Large intestine (tissue), 3 donors: ENCODE measurements at regions not wholly inside any gene's neighbourhood (a gene's known extent, or its start where the extent isn't known, plus 50 kb on each side); places are given as distances from the start of the nearest gene placed in this dataset.
A peak's percentile ranks its signal among the peaks of the same experiment; 100 is the strongest.
"Not testable (repeated sequence)": the region's sequence is repeated elsewhere in the genome, so short reads cannot be mapped to it uniquely, and the experiment has no call there.

Experiments
- DNase-seq, 2 donors: peaks; one replicate each; pipeline versions ENCODE4 v3.0.0 to v3.0.0-alpha.2; 2013
- H3K27ac ChIP-seq: one replicate; pipeline ENCODE4 v1.5.1; 2013; ENCODE audit warnings: low read length
- H3K27me3 ChIP-seq: 2 replicates; pipeline ENCODE4 v1.6.1; 2013; ENCODE audit warnings: low read length; ENCODE audit not compliant: control insufficient read depth, insufficient read depth
- H3K36me3 ChIP-seq: 2 replicates; pipeline ENCODE4 v1.6.1; 2013; ENCODE audit warnings: low read length; ENCODE audit not compliant: control insufficient read depth, insufficient read depth
- H3K4me1 ChIP-seq: one replicate; pipeline ENCODE4 v1.6.1; 2013; ENCODE audit warnings: low read length; ENCODE audit not compliant: control insufficient read depth, insufficient read depth
- H3K4me3 ChIP-seq: one replicate; pipeline ENCODE4 v1.5.1; 2013; ENCODE audit warnings: low read length
- H3K9me3 ChIP-seq: one replicate; pipeline ENCODE4 v1.6.1; 2013; ENCODE audit warnings: mild to moderate bottlenecking, low read depth, low read length, moderate library complexity; ENCODE audit not compliant: control insufficient read depth
- WGBS: methylation state at CpG from one replicate; pipeline ENCODE4 v1.1.5; 2013; ENCODE audit warnings: low lambda C conversion rate; ENCODE audit not compliant: insufficient coverage; 5-methylcytosine and 5-hydroxymethylcytosine counted together

- peaks cover 2% of the 10 kb centered on the region for H3K9me3 ChIP-seq
- no peak for DNase-seq
Measured at GRCh38 chr3:30481241-30481640, 125.2 kb upstream of the TGFBR2 start.

GRCh38 chr3:30484229-30484628 lies 122.2 kb upstream of the TGFBR2 start:
- not testable (repeated sequence) for H3K36me3 ChIP-seq, DNase-seq, H3K27me3 ChIP-seq, H3K4me3 ChIP-seq, H3K27ac ChIP-seq, H3K9me3 ChIP-seq
- peaks cover 14% of the 10 kb centered on the region for H3K4me1 ChIP-seq
- WGBS: 100% methylated on average over 1 of the region's 3 CpGs

More at GRCh38 chr3:30481241-30481640, 125.2 kb upstream of the TGFBR2 start:
- Histone ChIP-seq H3K27me3 (no peaks in the 10 kb centered on the region), H3K27ac (no peak overlapping the region), H3K4me1 (peaks cover 17% of the 10 kb centered on the region), H3K36me3 (no peaks in the 10 kb centered on the region), H3K4me3 (no peak overlapping the region)
- no CpG with 5 or more reads among the region's 1 CpG for WGBS

- Histone ChIP-seq H3K4me1 (no peaks in the 10 kb centered on the region), H3K27me3 (no peaks in the 10 kb centered on the region), H3K9me3 (peaks cover 2% of the 10 kb centered on the region), H3K36me3 (no peaks in the 10 kb centered on the region), H3K4me3 (no peak overlapping the region), H3K27ac (no peak overlapping the region)
- WGBS: 83% methylated on average over 1 of the region's 2 CpGs
- no peak for DNase-seq
Measured at GRCh38 chr3:30486368-30486767, 120.0 kb upstream of the TGFBR2 start.

- no peak for DNase-seq
- Histone ChIP-seq H3K27ac (no peak overlapping the region), H3K27me3 (no peaks in the 10 kb centered on the region), H3K4me1 (no peaks in the 10 kb centered on the region), H3K36me3 (no peaks in the 10 kb centered on the region), H3K9me3 (peaks cover 2% of the 10 kb centered on the region), H3K4me3 (no peak overlapping the region)
- 100% methylated on average over 2 of the region's 4 CpGs for whole genome bisulfite sequencing
Measured at GRCh38 chr3:30488070-30488756, 118.2 kb upstream of the TGFBR2 start.

GRCh38 chr3:30492322-30493192 lies 113.8 kb upstream of the TGFBR2 start:
- H3K4me1 ChIP-seq: no peaks in the 10 kb centered on the region
- DNase-seq: no peak
- no peak overlapping the region for H3K27ac ChIP-seq
- peaks cover 2% of the 10 kb centered on the region for H3K9me3 ChIP-seq
- H3K36me3 ChIP-seq: no peaks in the 10 kb centered on the region
- no peaks in the 10 kb centered on the region for H3K27me3 ChIP-seq
- H3K4me3 ChIP-seq: no peak overlapping the region
- WGBS: 82% methylated on average over 2 of the region's 6 CpGs

- Histone ChIP-seq H3K27me3 (no peaks in the 10 kb centered on the region), H3K4me1 (no peaks in the 10 kb centered on the region), H3K27ac (no peak overlapping the region), H3K36me3 (no peaks in the 10 kb centered on the region), H3K9me3 (no peaks in the 10 kb centered on the region), H3K4me3 (no peak overlapping the region)
- WGBS: no CpG with 5 or more reads among the region's 2 CpGs
- DNase-seq: no peak
Measured at GRCh38 chr3:30493911-30494311, 112.5 kb upstream of the TGFBR2 start.

- Histone ChIP-seq H3K4me3 (no peak overlapping the region), H3K9me3 (no peaks in the 10 kb centered on the region), H3K36me3 (no peaks in the 10 kb centered on the region), H3K4me1 (no peaks in the 10 kb centered on the region), H3K27me3 (no peaks in the 10 kb centered on the region), H3K27ac (no peak overlapping the region)
- no peak for DNase-seq
- WGBS: 89% methylated on average over 3 of the region's 6 CpGs
Measured at GRCh38 chr3:30495172-30496065, 111.0 kb upstream of the TGFBR2 start.

GRCh38 chr3:30496066-30496966 lies 110.1 kb upstream of the TGFBR2 start:
- Histone ChIP-seq H3K36me3 (no peaks in the 10 kb centered on the region), H3K9me3 (no peaks in the 10 kb centered on the region), H3K4me3 (no peak overlapping the region), H3K27me3 (no peaks in the 10 kb centered on the region), H3K27ac (no peak overlapping the region), H3K4me1 (no peaks in the 10 kb centered on the region)
- no CpG with 5 or more reads among the region's 15 CpGs for WGBS
- DNase-seq: peak in 1 of 2 donors; percentile 26

GRCh38 chr3:30498587-30498967 lies 107.8 kb upstream of the TGFBR2 start:
- no peaks in the 10 kb centered on the region for H3K9me3 ChIP-seq
- H3K4me1 ChIP-seq: no peaks in the 10 kb centered on the region
- no peak overlapping the region for H3K4me3 ChIP-seq
- H3K36me3 ChIP-seq: no peaks in the 10 kb centered on the region
- H3K27me3 ChIP-seq: no peaks in the 10 kb centered on the region
- DNase-seq: no peak
- no CpG with 5 or more reads among the region's 1 CpG for WGBS
- no peak overlapping the region for H3K27ac ChIP-seq
